ENCODE measurements at regions not wholly inside any gene's neighbourhood (a gene's known extent, or its start where the extent isn't known, plus 50 kb on each side); places are given as distances from the start of the nearest gene placed in this dataset.

GRCh38 chr9:115739096-115739875 is 414.3 kb upstream of the PAPPA start:
- DNase-seq, result no peak
- Mint-ChIP-seq H3K27me3 (ENCODE audit: unreplicated experiment) (no peaks in the 10 kb centered on the region), H3K9me3 (ENCODE audit: unreplicated experiment) (no peaks in the 10 kb centered on the region), H3K4me1 (ENCODE audit: low read depth, unreplicated experiment) (no peaks in the 10 kb centered on the region), H3K36me3 (ENCODE audit: unreplicated experiment) (no peaks in the 10 kb centered on the region), H3K4me3 (ENCODE audit: unreplicated experiment) (no peak overlapping the region), H3K27ac (ENCODE audit: unreplicated experiment) (no peak overlapping the region)
- TF ChIP-seq CTCF (IDR thresholded peaks at IDR 0.05; ENCODE audit: partially characterized antibody, unreplicated experiment), result no peak

GRCh38 chr9:115740986-115741385 is 412.6 kb upstream of the PAPPA start:
- Mint-ChIP-seq H3K4me3 (ENCODE audit: unreplicated experiment) (no peak overlapping the region), H3K36me3 (ENCODE audit: unreplicated experiment) (no peaks in the 10 kb centered on the region), H3K9me3 (ENCODE audit: unreplicated experiment) (no peaks in the 10 kb centered on the region), H3K27ac (ENCODE audit: unreplicated experiment) (no peak overlapping the region), H3K27me3 (ENCODE audit: unreplicated experiment) (no peaks in the 10 kb centered on the region), H3K4me1 (ENCODE audit: low read depth, unreplicated experiment) (no peaks in the 10 kb centered on the region)
- TF ChIP-seq CTCF (IDR thresholded peaks at IDR 0.05; ENCODE audit: partially characterized antibody, unreplicated experiment), result no peak
- no peak for DNase-seq

GRCh38 chr9:115743709-115744605 is 409.6 kb upstream of the PAPPA start:
- H3K27me3 Mint-ChIP-seq (ENCODE audit: unreplicated experiment), result no peaks in the 10 kb centered on the region
- TF ChIP-seq CTCF (IDR thresholded peaks at IDR 0.05; ENCODE audit: partially characterized antibody, unreplicated experiment), result no peak
- no peak for DNase-seq
- no peaks in the 10 kb centered on the region for H3K4me1 Mint-ChIP-seq (ENCODE audit: low read depth, unreplicated experiment)
- no peaks in the 10 kb centered on the region for H3K36me3 Mint-ChIP-seq (ENCODE audit: unreplicated experiment)
- H3K9me3 Mint-ChIP-seq (ENCODE audit: unreplicated experiment), result no peaks in the 10 kb centered on the region
- no peak overlapping the region for H3K4me3 Mint-ChIP-seq (ENCODE audit: unreplicated experiment)
- no peak overlapping the region for H3K27ac Mint-ChIP-seq (ENCODE audit: unreplicated experiment)

- DNase-seq, result no peak
- H3K27me3 Mint-ChIP-seq (ENCODE audit: unreplicated experiment), result no peaks in the 10 kb centered on the region
- no peak overlapping the region for H3K4me3 Mint-ChIP-seq (ENCODE audit: unreplicated experiment)
- no peaks in the 10 kb centered on the region for H3K9me3 Mint-ChIP-seq (ENCODE audit: unreplicated experiment)
- H3K36me3 Mint-ChIP-seq (ENCODE audit: unreplicated experiment), result no peaks in the 10 kb centered on the region
- H3K4me1 Mint-ChIP-seq (ENCODE audit: low read depth, unreplicated experiment), result no peaks in the 10 kb centered on the region
- no peak overlapping the region for H3K27ac Mint-ChIP-seq (ENCODE audit: unreplicated experiment)
- TF ChIP-seq CTCF (IDR thresholded peaks at IDR 0.05; ENCODE audit: partially characterized antibody, unreplicated experiment), result no peak
These were observed 407.1 kb upstream of the PAPPA start for GRCh38 chr9:115746496-115746895.

GRCh38 chr9:115747731-115748130 is 405.9 kb upstream of the PAPPA start:
- Mint-ChIP-seq H3K27ac (ENCODE audit: unreplicated experiment) (no peak overlapping the region), H3K4me1 (ENCODE audit: low read depth, unreplicated experiment) (no peaks in the 10 kb centered on the region), H3K36me3 (ENCODE audit: unreplicated experiment) (no peaks in the 10 kb centered on the region)

More at GRCh38 chr9:115747731-115748130, 405.9 kb upstream of the PAPPA start:
- Mint-ChIP-seq H3K4me3 (ENCODE audit: unreplicated experiment) (no peak overlapping the region), H3K9me3 (ENCODE audit: unreplicated experiment) (no peaks in the 10 kb centered on the region), H3K27me3 (ENCODE audit: unreplicated experiment) (no peaks in the 10 kb centered on the region)
- DNase-seq, result no peak
- no peak for TF ChIP-seq CTCF (IDR thresholded peaks at IDR 0.05; ENCODE audit: partially characterized antibody, unreplicated experiment)

All from glutamatergic neuron (in vitro differentiated cells).